AG09309 (cell line): ENCODE measurements at regions not wholly inside any gene's neighbourhood (a gene's known extent, or its start where the extent isn't known, plus 50 kb on each side); places are given as distances from the start of the nearest gene placed in this dataset.

Experiments used
- DNase-seq: peaks from one replicate; pipeline ENCODE4 v3.0.0-alpha.2; 2010; ENCODE audit warnings: low read depth
- H3K4me3 ChIP-seq: 2 replicates; pipeline ENCODE4 v1.5.1; 2011; ENCODE audit warnings: mild to moderate bottlenecking, low read depth, low read length, moderate library complexity; ENCODE audit not compliant: control insufficient read depth
- TF ChIP-seq, protein P1 (sequence below): IDR thresholded peaks from 2 replicates; pipeline ENCODE4 v1.5.1; 2011; ENCODE audit warnings: mild to moderate bottlenecking, low read depth, low read length, inconsistent platforms; ENCODE audit not compliant: insufficient read depth, control insufficient read depth; ENCODE audit errors: missing control alignments

- no peak for DNase-seq
- no peak overlapping the region for H3K4me3 ChIP-seq
- TF ChIP-seq, protein P1, sequence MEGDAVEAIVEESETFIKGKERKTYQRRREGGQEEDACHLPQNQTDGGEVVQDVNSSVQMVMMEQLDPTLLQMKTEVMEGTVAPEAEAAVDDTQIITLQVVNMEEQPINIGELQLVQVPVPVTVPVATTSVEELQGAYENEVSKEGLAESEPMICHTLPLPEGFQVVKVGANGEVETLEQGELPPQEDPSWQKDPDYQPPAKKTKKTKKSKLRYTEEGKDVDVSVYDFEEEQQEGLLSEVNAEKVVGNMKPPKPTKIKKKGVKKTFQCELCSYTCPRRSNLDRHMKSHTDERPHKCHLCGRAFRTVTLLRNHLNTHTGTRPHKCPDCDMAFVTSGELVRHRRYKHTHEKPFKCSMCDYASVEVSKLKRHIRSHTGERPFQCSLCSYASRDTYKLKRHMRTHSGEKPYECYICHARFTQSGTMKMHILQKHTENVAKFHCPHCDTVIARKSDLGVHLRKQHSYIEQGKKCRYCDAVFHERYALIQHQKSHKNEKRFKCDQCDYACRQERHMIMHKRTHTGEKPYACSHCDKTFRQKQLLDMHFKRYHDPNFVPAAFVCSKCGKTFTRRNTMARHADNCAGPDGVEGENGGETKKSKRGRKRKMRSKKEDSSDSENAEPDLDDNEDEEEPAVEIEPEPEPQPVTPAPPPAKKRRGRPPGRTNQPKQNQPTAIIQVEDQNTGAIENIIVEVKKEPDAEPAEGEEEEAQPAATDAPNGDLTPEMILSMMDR, result no peak
Measured at GRCh38 chr2:196315388-196316049, 144.1 kb upstream of the STK17B start.

DNA sequence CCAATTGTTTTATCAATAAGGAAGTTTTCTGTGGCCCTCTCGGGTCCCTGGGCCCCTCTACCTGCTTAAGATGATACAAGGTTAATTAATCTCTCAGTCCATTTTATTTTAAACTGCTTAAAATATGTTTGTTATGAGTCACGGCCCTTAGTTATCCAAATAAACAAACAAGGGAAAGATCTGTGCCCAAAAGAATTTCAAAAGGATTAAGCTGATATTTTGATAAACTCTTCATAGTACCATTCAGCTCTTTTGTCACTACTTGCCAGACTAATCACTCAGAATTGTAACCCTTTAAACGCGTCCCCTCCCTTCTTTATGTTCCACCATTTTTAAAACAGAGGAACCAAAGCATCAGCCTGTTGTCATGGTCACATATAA, 144.7 kb upstream of the STK17B start:
- DNase-seq, result no peak
- TF ChIP-seq, protein P1, result no peak
- no peak overlapping the region for H3K4me3 ChIP-seq

GRCh38 chr2:196318517-196319377, 147.4 kb upstream of the STK17B start:
- DNase-seq, result no peak
- no peak overlapping the region for H3K4me3 ChIP-seq
- TF ChIP-seq, protein P1, result no peak

- TF ChIP-seq, protein P1, result no peak
- no peak overlapping the region for H3K4me3 ChIP-seq
- DNase-seq, result peak; percentile 52
Measured at GRCh38 chr2:196322973-196323810, 151.8 kb upstream of the STK17B start.

DNA sequence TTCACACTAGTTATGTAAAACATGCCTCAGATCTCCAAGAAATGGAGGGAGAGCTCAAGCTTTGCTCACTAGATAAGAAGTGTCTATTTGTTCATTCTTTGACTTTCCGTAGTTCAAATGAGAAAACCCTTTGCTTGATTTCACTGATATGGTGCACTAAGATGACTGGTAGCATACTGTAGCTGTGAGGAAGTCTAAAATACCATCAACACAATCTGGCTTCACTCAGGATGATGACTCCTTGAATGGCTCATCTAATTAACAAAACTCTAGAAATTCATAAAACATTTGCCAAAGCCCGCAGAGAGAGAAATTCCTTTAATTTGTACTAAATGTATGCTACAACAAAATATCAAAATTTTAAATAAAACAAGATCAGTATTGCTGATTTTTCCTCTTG, 152.8 kb upstream of the STK17B start:
- no peak for DNase-seq
- TF ChIP-seq, protein P1, result no peak

GRCh38 chr2:196328088-196328680, 156.8 kb upstream of the STK17B start:
- no peak for DNase-seq
- H3K4me3 ChIP-seq, result no peak overlapping the region
- TF ChIP-seq, protein P1, result no peak

More for the DNA sequence above, 152.8 kb upstream of the STK17B start:
- no peak overlapping the region for H3K4me3 ChIP-seq
